ENCODE measurements at regions not wholly inside any gene's neighbourhood (a gene's known extent, or its start where the extent isn't known, plus 50 kb on each side); places are given as distances from the start of the nearest gene placed in this dataset.

- TF ChIP-seq MAX (IDR thresholded peaks at IDR 0.05) (no peak), ZNF274 (IDR thresholded peaks at IDR 0.05; ENCODE audit: low read depth, low read length) (no peak), CTCF (IDR thresholded peaks at IDR 0.05 in 2 of 3, conservative IDR thresholded peaks at IDR 0.05 in 1 of 3; ENCODE audit: borderline replicate concordance in 1 of 3, insufficient read depth in 1 of 3, low read depth in 2 of 3, low read length in 2 of 3) (no peak), JUND (IDR thresholded peaks at IDR 0.05) (no peak), TCF7L2 (IDR thresholded peaks at IDR 0.05; ENCODE audit: borderline replicate concordance, extremely low read depth, insufficient read depth, insufficient read length) (no peak), POLR2AphosphoS5 (IDR thresholded peaks at IDR 0.05; ENCODE audit: low read depth, low read length) (no peak), EGR1 (IDR thresholded peaks at IDR 0.05; ENCODE audit: low read depth) (no peak), CEBPB (IDR thresholded peaks at IDR 0.05; ENCODE audit: low read depth) (no peak), REST (IDR thresholded peaks at IDR 0.05; ENCODE audit: low read depth) (no peak), ZBTB33 (IDR thresholded peaks at IDR 0.05; ENCODE audit: extremely low read depth, insufficient replicate concordance, low read length) (no peak), SP1 (IDR thresholded peaks at IDR 0.05; ENCODE audit: low read depth) (no peak)
Observed at GRCh38 chr18:75128911-75129716, 79.8 kb downstream of the PTGR3 start.
